T-helper 17 cell (primary cell): ENCODE measurements at regions not wholly inside any gene's neighbourhood (a gene's known extent, or its start where the extent isn't known, plus 50 kb on each side); places are given as distances from the start of the nearest gene placed in this dataset.

Source experiments
- ATAC-seq: fragments of 150-1000 bp; cut with Tn5 transposase; 2 replicates; pipeline ENCODE4 v1.10.0; 2021; ENCODE audit warnings: mild to moderate bottlenecking, moderate library complexity
- DNase-seq, 3 donors: peaks; one replicate each; pipeline versions ENCODE4 v3.0.0 to v3.0.0-alpha.2; 2020 to 2021
- H3K9me3 ChIP-seq: one replicate; pipeline ENCODE4 v1.7.0; 2013; ENCODE audit warnings: low read length, mild to moderate bottlenecking; ENCODE audit not compliant: control insufficient read depth, poor library complexity, severe bottlenecking
- H3K27ac Mint-ChIP-seq: one replicate; pipeline ENCODE4 v1.8.0; 2022; ENCODE audit warnings: mild to moderate bottlenecking, moderate library complexity, mixed read lengths
- H3K27me3 Mint-ChIP-seq: one replicate; pipeline ENCODE4 v1.8.0; 2022; ENCODE audit warnings: mixed read lengths
- H3K36me3 Mint-ChIP-seq: one replicate; pipeline ENCODE4 v1.8.0; 2022; ENCODE audit warnings: low read depth, mixed read lengths
- H3K4me1 Mint-ChIP-seq: one replicate; pipeline ENCODE4 v1.8.0; 2022; ENCODE audit warnings: mild to moderate bottlenecking, mixed read lengths
- H3K4me3 Mint-ChIP-seq: one replicate; pipeline ENCODE4 v1.8.0; 2022; ENCODE audit warnings: mild to moderate bottlenecking, moderate library complexity, mixed read lengths

GRCh38 chr11:60647087-60647486 lies 52.3 kb upstream of the MS4A8 start:
- Mint-ChIP-seq H3K4me1 (no peaks in the 10 kb centered on the region), H3K27me3 (peaks cover under 1% of the 10 kb centered on the region), H3K27ac (no peak overlapping the region), H3K36me3 (no peaks in the 10 kb centered on the region), H3K4me3 (no peak overlapping the region)
- ATAC-seq, result no peak
- DNase-seq, result no peak
- no peaks in the 10 kb centered on the region for H3K9me3 ChIP-seq
